ENCODE measurements at regions not wholly inside any gene's neighbourhood (a gene's known extent, or its start where the extent isn't known, plus 50 kb on each side); places are given as distances from the start of the nearest gene placed in this dataset.
"Not testable (repeated sequence)": the region's sequence is repeated elsewhere in the genome, so short reads cannot be mapped to it uniquely, and the experiment has no call there.

DNA sequence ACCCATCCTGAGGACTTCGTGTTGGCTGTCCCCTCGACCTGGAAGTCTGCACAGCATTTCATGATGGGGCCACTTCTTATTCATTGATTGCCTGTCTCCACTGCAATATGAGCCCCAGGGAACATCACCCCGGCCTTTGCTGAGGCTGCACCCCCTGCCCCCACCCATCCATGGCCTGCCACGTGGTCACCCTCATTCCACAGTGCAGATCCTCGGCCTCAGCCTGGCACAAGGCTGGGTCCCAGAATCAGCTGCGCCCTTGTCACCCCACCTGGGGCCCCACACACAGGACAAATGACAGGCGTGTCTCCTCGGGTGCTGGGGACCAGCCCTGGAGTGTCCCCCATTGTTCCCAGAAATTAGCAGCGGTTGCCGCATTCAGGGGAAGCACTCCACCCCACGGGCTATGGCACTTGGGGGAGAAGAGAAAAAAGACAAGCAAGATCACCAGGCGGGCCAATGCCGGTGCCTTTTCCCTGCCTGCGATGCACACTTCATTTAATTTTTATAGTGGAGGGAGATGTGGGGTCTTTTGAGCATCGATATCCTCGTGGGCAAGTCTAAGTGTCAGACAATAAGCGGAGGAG is 157.4 kb downstream of the INHBB start:
- no peak for DNase-seq

DNA sequence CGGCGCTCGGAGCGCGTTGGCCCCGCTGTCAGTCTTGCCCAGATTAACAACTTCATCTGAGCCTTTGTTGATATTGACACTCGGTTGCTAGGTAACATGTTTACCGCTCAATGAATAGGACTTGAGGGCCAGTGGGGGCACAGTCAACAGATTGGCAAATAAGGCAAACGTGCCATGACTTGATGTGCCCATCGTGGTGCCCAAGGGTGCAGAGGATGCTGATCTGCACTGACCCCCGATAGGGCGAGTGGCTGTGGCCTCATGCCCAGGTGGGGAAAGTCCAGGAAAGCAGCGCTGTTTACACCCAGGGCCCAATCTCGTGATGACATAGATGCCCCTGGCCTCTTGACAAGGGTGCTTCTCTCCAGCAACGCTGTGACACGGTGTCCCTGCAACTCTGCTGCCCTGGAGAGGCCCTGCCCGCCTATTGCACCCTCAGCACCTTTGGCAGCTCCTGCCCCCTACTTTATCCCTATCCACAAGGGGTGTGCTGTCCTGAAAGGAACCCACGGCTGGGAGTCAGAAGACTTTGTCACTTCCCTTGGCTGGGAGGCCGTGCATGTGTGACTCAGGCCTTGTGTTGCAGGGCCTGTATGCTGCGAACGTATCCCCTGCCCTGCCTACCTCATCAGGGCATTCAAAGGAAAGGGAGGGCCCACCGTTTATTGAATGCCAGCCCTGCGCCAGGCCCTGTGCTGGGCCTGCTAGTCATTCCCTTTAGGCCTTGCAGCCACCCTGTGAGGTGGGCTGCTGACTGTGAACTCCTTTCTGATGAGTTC is 158.0 kb downstream of the INHBB start:
- no peak for DNase-seq

DNA sequence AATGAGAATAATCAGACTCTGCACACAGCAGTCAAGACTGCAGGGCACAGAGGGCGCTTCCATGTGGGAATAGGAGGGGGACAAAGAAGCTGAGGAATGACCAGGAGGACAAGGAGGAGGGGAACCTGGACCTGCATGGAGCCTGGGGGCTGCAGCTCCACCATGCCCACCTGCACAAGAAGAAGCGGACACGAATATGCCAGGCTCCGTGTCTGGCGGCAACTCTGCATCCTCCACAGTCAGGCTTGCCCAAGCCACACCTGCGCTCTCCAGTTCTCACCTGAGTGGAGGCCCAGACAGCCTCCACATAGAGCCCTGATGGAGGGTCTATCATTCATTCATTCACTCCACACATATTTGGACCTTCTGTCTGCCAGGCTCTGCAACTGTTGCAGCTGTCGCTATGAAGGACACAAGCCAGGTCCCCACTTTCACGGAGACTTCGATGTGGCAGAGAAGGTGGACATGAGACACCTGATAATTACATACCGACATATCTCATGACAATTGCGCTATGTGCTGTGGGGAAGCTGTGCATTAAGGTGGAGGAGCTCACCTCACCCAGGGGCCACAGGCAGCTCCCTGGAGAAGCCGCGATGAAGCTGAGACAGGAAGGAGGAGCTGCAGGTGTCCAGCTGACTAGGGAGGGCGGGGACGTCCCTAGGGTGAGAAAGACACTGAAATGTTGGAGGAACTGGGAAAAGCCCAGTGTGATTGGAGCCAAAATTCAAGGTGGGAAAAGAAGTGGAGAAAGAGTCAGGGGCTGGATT is 159.2 kb downstream of the INHBB start:
- no peak for DNase-seq

GRCh38 chr2:120508567-120509041 is 162.7 kb downstream of the INHBB start:
- DNase-seq, result no peak

DNA sequence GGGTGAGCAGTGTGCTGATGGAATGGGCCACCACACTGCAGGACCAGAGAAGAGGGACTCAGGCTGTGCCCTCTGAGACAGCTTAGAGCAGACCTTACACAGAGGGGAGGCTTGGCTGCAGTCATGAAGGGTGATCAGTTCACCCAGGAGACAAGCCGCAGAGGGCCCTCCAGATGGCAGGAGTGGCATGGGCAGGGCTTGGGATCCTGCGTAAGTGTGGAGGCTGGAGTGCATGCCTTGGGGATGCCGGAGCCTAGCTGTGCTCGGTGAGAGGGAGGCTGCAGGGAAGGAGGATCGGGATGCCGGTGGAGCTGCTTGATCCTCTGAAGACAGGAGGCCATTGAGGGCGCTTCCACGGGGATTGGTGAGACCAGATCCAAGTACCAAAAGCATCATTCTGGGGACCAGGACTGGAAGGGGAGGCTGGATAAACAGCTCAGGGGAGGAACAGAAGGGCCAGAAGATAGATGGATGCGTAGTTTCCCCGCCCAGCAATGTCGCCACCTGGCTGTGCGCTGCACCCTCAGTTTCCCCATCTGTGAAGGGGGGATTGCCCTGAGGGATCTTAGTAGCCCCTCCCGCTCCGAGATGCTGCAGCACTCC is 163.4 kb downstream of the INHBB start:
- DNase-seq, result no peak

DNA sequence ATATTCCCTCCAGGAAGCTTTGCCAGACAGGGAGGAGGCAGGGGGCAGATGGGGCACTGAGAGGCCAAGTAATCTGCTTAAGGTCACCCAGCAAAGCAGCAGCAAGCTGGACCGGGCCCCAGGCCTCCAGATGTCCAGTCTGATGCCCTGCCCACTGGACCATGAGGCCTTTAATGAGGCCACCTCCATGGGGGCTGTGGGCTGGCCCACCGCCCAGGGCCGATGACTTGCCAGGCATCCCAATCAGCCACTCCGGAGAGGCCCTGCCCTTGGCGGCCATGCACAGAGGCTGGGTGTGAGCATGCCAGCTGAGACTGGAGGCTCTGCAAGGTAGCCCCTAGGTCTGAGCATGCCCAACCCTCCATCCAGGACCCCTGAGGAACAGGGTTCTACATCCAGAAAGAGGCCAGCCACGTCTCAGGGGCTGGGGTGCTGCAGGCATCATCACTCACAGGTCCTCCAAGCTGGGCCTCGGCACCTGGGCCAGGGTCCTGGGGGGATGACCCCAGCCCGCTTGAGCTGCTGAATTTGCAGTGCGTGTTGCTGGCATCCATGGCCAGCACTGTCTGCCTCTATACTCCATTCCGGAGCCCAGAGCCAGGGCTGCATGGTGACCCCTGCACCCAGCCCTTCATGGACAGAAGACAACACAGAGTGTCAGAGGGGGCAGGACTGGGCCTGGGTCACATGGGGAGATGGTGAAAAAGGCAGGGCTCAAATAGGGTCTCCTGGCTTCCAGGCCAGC is 164.2 kb downstream of the INHBB start:
- DNase-seq, result no peak

- DNase-seq, result no peak
These were observed 164.9 kb downstream of the INHBB start for GRCh38 chr2:120510751-120511395.

GRCh38 chr2:120511536-120511935 is 165.6 kb downstream of the INHBB start:
- DNase-seq, result no peak

GRCh38 chr2:120511947-120512710 is 166.2 kb downstream of the INHBB start:
- no peak for DNase-seq

- no peak for DNase-seq
These were observed 167.9 kb downstream of the INHBB start for GRCh38 chr2:120513776-120514357.

- no peak for DNase-seq
These were observed 168.6 kb downstream of the INHBB start for GRCh38 chr2:120514521-120514920.

- DNase-seq, result not testable (repeated sequence)
These were observed 169.3 kb downstream of the INHBB start for GRCh38 chr2:120515066-120515758.

DNA sequence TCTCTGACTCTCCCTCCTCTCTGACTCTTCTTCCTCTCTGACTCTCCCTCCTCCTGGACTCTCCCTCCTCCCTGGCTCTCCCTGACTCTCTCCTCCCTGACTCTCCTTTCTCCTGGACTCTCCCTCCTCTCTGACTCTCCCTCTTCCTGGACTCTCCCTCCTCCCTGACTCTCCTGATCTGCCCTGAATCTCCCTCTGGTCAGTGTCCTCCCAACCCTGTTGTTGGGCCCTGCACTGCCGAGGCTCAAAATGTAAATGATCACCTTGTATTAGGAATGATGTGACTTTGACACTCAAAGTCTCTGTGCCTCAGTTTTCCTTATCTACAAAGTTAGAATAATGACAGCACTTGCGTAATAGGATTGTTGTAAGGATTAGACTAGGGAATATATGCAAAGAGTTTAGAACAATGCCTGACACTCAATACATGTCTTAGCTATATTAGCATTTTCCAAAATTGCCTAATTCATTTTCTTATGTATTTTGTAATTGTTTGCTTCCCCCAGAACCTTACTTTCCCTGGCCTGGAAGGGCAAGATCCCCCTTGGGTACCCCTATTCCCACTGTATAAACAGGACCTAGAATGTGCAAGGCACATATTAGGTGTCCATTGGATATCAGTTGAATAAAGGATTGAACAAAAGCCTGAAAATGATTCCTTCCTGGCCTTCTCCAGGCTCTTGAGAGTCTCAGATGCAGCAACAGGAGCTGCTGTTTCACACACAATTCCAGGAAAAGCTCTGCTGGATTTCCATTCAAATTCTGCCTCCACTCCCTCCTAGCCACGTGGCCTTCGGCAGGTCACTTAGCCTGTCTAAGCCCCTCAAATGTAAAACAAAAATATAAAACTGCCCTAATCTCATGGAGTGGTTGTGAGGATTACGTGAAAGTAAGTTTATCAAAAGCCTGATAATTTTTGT is 170.1 kb downstream of the INHBB start:
- no peak for DNase-seq

DNA sequence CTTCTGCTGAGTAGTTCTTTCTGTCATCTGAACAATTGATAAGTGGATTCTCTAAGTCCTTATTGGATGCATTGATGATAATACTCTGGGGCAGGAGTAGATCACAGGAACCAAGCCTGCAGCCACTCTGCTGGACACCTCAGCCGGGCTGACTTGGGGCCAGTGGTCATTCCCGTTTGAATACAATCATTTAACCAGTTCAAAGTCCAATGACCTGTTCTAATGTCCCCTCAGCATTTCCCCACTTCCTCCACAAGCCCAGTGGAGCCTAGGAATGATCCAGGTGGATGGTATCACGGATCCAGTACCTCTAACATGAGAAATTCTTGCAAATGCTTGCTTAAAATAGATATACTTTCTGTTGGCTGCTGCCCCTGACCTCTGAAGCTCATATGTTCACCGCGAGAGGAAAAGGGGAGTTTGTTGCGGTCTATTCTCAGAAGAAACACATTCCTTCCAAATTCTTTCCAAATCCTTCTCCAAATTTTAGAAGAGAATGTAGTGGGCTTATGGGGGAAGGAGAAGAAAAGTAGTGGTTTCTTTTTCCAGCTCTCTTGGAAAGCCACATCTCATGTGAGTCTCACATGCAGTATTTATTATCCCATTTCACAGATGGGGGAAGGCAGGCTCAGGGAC is 170.9 kb downstream of the INHBB start:
- DNase-seq, result no peak

DNA sequence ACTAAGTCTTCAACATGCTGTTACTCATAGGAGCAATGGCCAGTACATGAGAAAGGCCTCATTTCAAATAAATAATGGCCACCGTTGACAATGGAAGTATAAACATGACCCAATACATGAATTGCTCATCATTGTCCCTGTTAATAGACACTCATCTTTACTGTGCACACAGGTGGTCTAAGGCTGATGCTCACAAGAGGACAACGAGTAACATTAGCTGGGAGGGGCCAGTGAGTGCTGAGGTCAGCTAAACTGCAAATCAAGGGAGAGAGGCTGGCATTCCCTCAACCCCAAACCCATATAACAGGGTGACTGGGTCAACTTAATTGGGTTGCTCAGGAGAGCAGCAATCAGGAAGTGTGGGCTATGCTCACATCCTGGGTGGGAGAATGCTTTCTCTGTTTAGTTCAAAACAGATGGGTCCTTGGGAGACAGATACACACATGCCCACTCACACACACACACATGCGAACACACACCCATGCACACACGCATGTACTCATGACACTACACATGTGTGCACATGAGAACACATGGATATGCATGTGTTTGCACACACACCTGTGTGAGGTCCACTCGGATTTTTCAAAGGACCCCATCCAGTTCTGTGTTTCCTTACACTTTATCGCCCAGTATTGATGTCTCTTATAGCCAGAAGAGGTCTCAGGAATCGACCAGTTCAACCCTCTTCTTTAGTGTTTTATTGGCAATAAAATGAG is 172.0 kb downstream of the INHBB start:
- DNase-seq, result no peak

- no peak for DNase-seq
These were observed 172.9 kb downstream of the INHBB start for GRCh38 chr2:120518819-120519218.

DNA sequence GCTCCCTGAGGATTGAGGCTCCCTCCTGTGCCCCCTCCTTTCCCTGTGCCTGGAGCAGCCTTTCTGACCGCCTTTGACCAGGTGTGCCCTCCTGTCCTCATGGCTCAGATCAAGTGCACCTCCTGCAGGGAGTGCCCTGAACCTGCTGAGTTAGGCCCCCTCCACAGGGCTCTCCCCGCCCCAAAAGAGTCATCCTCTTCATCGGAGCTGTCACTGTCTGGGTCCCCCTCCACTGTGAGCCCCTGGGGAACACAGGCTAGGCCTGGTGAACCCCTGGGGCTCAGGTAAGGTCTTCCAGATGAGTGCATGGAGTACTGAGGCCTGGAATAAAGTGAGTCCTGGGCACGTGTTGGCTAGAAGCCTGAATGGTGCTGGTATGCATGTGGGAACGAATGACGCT is 173.5 kb downstream of the INHBB start:
- no peak for DNase-seq

- DNase-seq, result no peak
These were observed 174.5 kb downstream of the INHBB start for GRCh38 chr2:120520454-120520853.

Data from T1000 (cell line).